GM12864 (cell line): ENCODE measurements at regions not wholly inside any gene's neighbourhood (a gene's known extent, or its start where the extent isn't known, plus 50 kb on each side); places are given as distances from the start of the nearest gene placed in this dataset.
"Not testable (repeated sequence)": the region's sequence is repeated elsewhere in the genome, so short reads cannot be mapped to it uniquely, and the experiment has no call there.

Source experiments
- DNase-seq: peaks from one replicate; pipeline ENCODE4 v3.0.0-alpha.2; 2011; ENCODE audit warnings: low read depth
- H3K4me3 ChIP-seq: 2 replicates; pipeline ENCODE4 v1.5.1; 2011; ENCODE audit warnings: mild to moderate bottlenecking, low read depth, low read length, control low read depth
- TF ChIP-seq, protein P1 (sequence below): IDR thresholded peaks from 2 replicates; pipeline ENCODE4 v1.5.1; 2011; ENCODE audit warnings: low read depth, mild to moderate bottlenecking, moderate library complexity, low read length, control low read depth, inconsistent platforms; ENCODE audit errors: missing control alignments

GRCh38 chr18:43780782-43781340, 503.6 kb upstream of the SYT4 start:
- TF ChIP-seq, protein P1, sequence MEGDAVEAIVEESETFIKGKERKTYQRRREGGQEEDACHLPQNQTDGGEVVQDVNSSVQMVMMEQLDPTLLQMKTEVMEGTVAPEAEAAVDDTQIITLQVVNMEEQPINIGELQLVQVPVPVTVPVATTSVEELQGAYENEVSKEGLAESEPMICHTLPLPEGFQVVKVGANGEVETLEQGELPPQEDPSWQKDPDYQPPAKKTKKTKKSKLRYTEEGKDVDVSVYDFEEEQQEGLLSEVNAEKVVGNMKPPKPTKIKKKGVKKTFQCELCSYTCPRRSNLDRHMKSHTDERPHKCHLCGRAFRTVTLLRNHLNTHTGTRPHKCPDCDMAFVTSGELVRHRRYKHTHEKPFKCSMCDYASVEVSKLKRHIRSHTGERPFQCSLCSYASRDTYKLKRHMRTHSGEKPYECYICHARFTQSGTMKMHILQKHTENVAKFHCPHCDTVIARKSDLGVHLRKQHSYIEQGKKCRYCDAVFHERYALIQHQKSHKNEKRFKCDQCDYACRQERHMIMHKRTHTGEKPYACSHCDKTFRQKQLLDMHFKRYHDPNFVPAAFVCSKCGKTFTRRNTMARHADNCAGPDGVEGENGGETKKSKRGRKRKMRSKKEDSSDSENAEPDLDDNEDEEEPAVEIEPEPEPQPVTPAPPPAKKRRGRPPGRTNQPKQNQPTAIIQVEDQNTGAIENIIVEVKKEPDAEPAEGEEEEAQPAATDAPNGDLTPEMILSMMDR = no peak
- no peak for DNase-seq
- H3K4me3 ChIP-seq = no peak overlapping the region

- H3K4me3 ChIP-seq = no peak overlapping the region
- no peak for DNase-seq
- TF ChIP-seq, protein P1 = no peak
Measured at GRCh38 chr18:43785158-43785557, 507.9 kb upstream of the SYT4 start.

GRCh38 chr18:43786893-43787292, 509.6 kb upstream of the SYT4 start:
- no peak overlapping the region for H3K4me3 ChIP-seq
- no peak for DNase-seq
- TF ChIP-seq, protein P1 = no peak

GRCh38 chr18:43787721-43788120, 510.4 kb upstream of the SYT4 start:
- not testable (repeated sequence) for DNase-seq, H3K4me3 ChIP-seq

DNA sequence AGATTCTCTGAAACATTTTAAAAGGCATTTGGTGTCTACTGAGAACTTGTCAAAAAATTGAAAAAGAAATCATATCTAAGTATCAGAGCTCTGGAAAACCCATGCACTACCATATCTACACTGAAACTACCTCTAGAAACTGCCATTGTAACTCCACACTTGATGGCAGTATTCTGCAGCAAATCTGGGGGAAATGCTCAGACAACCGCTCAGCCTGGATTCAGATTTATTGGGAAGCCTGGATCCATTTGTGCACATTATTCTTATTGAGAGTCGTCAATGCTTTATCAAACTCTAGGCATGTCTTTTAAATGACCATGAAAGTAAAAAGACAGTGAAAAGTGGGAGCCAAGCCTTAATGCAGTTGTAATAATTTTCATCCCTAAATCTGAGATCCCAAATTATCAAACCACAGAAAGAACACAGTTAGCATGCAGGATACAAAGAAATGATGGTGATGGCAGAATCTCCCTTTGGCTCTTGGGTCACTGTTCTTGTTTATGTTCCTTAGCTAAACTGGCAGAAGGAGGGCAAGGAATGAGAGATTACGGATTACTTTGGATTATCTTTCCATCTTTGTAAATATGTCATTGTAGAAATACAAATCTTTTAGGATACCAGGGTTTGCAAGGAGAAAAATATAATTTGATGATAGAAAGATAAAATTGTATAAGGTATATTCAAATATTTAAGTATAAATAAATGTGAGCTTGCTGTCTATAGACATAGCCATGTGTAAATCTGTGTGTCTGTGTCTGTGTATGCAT, 512.1 kb upstream of the SYT4 start:
- no peak overlapping the region for H3K4me3 ChIP-seq
- TF ChIP-seq, protein P1 = no peak
- no peak for DNase-seq

DNA sequence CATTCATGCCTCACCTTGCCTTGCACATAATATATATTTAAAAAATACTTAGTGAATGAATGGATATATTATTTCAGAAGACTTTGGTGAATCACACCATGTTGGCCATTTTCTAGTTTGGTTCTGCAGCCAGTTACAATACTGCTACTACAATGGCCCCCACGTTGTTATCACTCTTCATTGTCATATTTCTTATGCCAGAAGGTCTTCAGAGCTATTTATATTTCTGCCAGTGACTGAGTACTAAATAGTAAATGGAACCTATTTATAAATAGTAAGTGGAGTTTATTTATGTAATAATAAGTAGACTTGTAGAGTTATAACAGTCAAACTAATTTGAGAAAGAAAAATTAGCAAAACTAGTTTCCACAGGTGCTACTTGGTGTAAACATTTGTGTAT, 516.6 kb upstream of the SYT4 start:
- no peak for DNase-seq
- no peak overlapping the region for H3K4me3 ChIP-seq
- TF ChIP-seq, protein P1 = no peak

GRCh38 chr18:43794363-43794762, 517.1 kb upstream of the SYT4 start:
- H3K4me3 ChIP-seq = no peak overlapping the region
- no peak for DNase-seq
- TF ChIP-seq, protein P1 = no peak
